Endothelial cell of umbilical vein (primary cell): ENCODE measurements at regions not wholly inside any gene's neighbourhood (a gene's known extent, or its start where the extent isn't known, plus 50 kb on each side); places are given as distances from the start of the nearest gene placed in this dataset.

ENCODE experiments used
- EZH2 ChIP-seq: IDR thresholded peaks from 2 replicates; pipeline ENCODE4 v1.6.1; 2012; ENCODE audit warnings: borderline replicate concordance, low read depth, mild to moderate bottlenecking, moderate library complexity, low read length, inconsistent platforms; ENCODE audit not compliant: severe bottlenecking
- FOS ChIP-seq: IDR thresholded peaks from 2 replicates; pipeline ENCODE4 v1.6.1; 2011; ENCODE audit warnings: mild to moderate bottlenecking, low read length, moderate library complexity, borderline replicate concordance; ENCODE audit not compliant: insufficient read depth
- JUN ChIP-seq: IDR thresholded peaks from 2 replicates; pipeline ENCODE4 v1.6.1; 2011; ENCODE audit warnings: borderline replicate concordance, low read depth; ENCODE audit not compliant: insufficient read length, insufficient read depth
- POLR2A ChIP-seq: IDR thresholded peaks from 2 replicates; pipeline ENCODE4 v1.6.1; 2012; ENCODE audit warnings: low read depth, mild to moderate bottlenecking, control low read depth, low read length
- POLR2AphosphoS5 ChIP-seq: IDR thresholded peaks from 2 replicates; pipeline ENCODE4 v1.6.1; 2012; ENCODE audit warnings: low read depth, mild to moderate bottlenecking, control low read depth, low read length, moderate library complexity; ENCODE audit not compliant: insufficient read depth
- TF ChIP-seq, protein P1 (sequence below), 2 donors: IDR thresholded peaks; 1 replicate in 1 of 2; 2 replicates in 1 of 2; pipeline ENCODE4 v1.5.1; 2011; ENCODE audit warnings: low read length in 2 of 2, mild to moderate bottlenecking in 2 of 2, moderate library complexity in 2 of 2, control low read depth in 1 of 2, inconsistent platforms in 1 of 2, low read depth in 1 of 2; ENCODE audit not compliant: insufficient read depth in 1 of 2; ENCODE audit errors: extremely low read depth in 1 of 2

DNA sequence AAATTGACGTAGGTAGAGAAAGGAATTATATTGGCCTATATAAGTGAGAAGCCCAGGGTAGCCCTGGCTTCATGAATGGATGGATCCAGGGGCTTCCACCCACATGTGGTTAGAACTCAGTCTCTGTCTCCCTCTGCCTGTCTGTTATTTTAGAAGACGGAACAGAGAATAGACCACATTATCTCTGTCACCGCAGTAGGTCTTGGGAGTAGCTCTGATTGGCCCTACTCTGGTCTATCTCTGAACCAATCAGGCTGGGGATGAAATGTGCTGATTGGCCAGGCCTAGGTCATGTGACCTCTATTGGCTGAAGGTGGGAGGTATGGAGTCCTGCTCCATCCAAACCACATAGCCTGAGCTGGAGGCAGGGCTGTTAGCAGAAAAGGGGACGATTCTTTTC lies 143.0 kb upstream of the PRR23C start:
- TF ChIP-seq, protein P1, sequence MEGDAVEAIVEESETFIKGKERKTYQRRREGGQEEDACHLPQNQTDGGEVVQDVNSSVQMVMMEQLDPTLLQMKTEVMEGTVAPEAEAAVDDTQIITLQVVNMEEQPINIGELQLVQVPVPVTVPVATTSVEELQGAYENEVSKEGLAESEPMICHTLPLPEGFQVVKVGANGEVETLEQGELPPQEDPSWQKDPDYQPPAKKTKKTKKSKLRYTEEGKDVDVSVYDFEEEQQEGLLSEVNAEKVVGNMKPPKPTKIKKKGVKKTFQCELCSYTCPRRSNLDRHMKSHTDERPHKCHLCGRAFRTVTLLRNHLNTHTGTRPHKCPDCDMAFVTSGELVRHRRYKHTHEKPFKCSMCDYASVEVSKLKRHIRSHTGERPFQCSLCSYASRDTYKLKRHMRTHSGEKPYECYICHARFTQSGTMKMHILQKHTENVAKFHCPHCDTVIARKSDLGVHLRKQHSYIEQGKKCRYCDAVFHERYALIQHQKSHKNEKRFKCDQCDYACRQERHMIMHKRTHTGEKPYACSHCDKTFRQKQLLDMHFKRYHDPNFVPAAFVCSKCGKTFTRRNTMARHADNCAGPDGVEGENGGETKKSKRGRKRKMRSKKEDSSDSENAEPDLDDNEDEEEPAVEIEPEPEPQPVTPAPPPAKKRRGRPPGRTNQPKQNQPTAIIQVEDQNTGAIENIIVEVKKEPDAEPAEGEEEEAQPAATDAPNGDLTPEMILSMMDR (IDR thresholded peaks at IDR 0.05; ENCODE audit: extremely low read depth in 1 of 2, insufficient read depth in 1 of 2, low read depth in 1 of 2, low read length in 2 of 2), result no peak
- TF ChIP-seq POLR2A, result no peak
- no peak for TF ChIP-seq FOS
- TF ChIP-seq POLR2AphosphoS5, result no peak
- TF ChIP-seq JUN, result no peak
- no peak for TF ChIP-seq EZH2
